Liver (tissue), 8 donors: ENCODE measurements at regions not wholly inside any gene's neighbourhood (a gene's known extent, or its start where the extent isn't known, plus 50 kb on each side); places are given as distances from the start of the nearest gene placed in this dataset.

Experiments used
- DNase-seq: peaks from one replicate; pipeline ENCODE4 v3.0.0-alpha.2; 2017; ENCODE audit warnings: low spot score
- H3K27ac ChIP-seq, 2 donors: one replicate each; pipeline ENCODE4 v1.7.0; 2013; ENCODE audit warnings: inconsistent platforms in 2 of 2, low read length in 2 of 2, control low read depth in 1 of 2, low read depth in 1 of 2, mild to moderate bottlenecking in 1 of 2
- H3K27me3 ChIP-seq, 4 donors: one replicate each; pipeline versions ENCODE4 v1.6.1 to v1.7.0; 2013; ENCODE audit warnings: low read length in 3 of 4, inconsistent platforms in 1 of 4, mild to moderate bottlenecking in 1 of 4, moderate library complexity in 1 of 4; ENCODE audit not compliant: control insufficient read depth in 4 of 4, insufficient read depth in 4 of 4
- H3K36me3 ChIP-seq, 4 donors: one replicate each; pipeline versions ENCODE4 v1.6.1 to v1.7.0; 2013; ENCODE audit warnings: low read length in 3 of 4, mild to moderate bottlenecking in 3 of 4, low read depth in 1 of 4, moderate library complexity in 1 of 4; ENCODE audit not compliant: control insufficient read depth in 4 of 4, insufficient read depth in 3 of 4
- H3K4me1 ChIP-seq, 4 donors: one replicate each; pipeline versions ENCODE4 v1.6.1 to v1.7.0; 2013; ENCODE audit warnings: low read length in 3 of 4, mild to moderate bottlenecking in 3 of 4, moderate library complexity in 1 of 4; ENCODE audit not compliant: control insufficient read depth in 4 of 4, insufficient read depth in 4 of 4
- H3K4me3 ChIP-seq, 3 donors: one replicate each; pipeline versions ENCODE4 v1.6.1 to v1.7.0; 2013; ENCODE audit warnings: low read length in 3 of 3, control low read depth in 1 of 3, low read depth in 1 of 3, mild to moderate bottlenecking in 1 of 3
- H3K9ac ChIP-seq, 2 donors: one replicate each; pipeline ENCODE4 v1.7.0; 2013; ENCODE audit warnings: low read length in 2 of 2, mild to moderate bottlenecking in 2 of 2, moderate library complexity in 2 of 2, control low read depth in 1 of 2, low read depth in 1 of 2
- H3K9me3 ChIP-seq, 4 donors: one replicate each; pipeline versions ENCODE4 v1.6.1 to v1.7.0; 2013; ENCODE audit warnings: low read length in 3 of 4; ENCODE audit not compliant: control insufficient read depth in 4 of 4
- EGR1 ChIP-seq, 2 donors: IDR thresholded peaks; 2 replicates each; pipeline ENCODE4 v1.6.1; 2016 to 2018; ENCODE audit warnings: antibody characterized with exemption in 2 of 2, low read depth in 2 of 2
- FOXA1 ChIP-seq: IDR thresholded peaks from 2 replicates; pipeline ENCODE4 v1.6.1; 2016; ENCODE audit warnings: antibody characterized with exemption
- FOXA2 ChIP-seq: IDR thresholded peaks from 2 replicates; pipeline ENCODE4 v1.6.1; 2016; ENCODE audit warnings: antibody characterized with exemption
- GABPA ChIP-seq, 2 donors: IDR thresholded peaks in 1 of 2; conservative IDR thresholded peaks in 1 of 2; 2 replicates each; pipeline ENCODE4 v1.6.1; 2016; ENCODE audit warnings: antibody characterized with exemption in 2 of 2, mild to moderate bottlenecking in 1 of 2, moderate library complexity in 1 of 2
- HNF4A ChIP-seq, 2 donors: conservative IDR thresholded peaks; 2 replicates each; pipeline ENCODE4 v1.6.1; 2016; ENCODE audit warnings: antibody characterized with exemption in 2 of 2, mild to moderate bottlenecking in 2 of 2
- HNF4G ChIP-seq: IDR thresholded peaks from 2 replicates; pipeline ENCODE4 v1.6.1; 2016; ENCODE audit warnings: antibody characterized with exemption
- JUND ChIP-seq, 2 donors: IDR thresholded peaks; 2 replicates each; pipeline ENCODE4 v1.6.1; 2016; ENCODE audit warnings: antibody characterized with exemption in 2 of 2
- NR2F2 ChIP-seq: IDR thresholded peaks from 2 replicates; pipeline ENCODE4 v1.6.1; 2016; ENCODE audit warnings: antibody characterized with exemption
- RAD21 ChIP-seq, 2 donors: IDR thresholded peaks; 2 replicates each; pipeline ENCODE4 v1.6.1; 2016; ENCODE audit warnings: antibody characterized with exemption in 2 of 2, mild to moderate bottlenecking in 2 of 2
- SP1 ChIP-seq: IDR thresholded peaks from 2 replicates; pipeline ENCODE4 v1.6.1; 2018; ENCODE audit warnings: antibody characterized with exemption, mild to moderate bottlenecking
- TAF1 ChIP-seq: conservative IDR thresholded peaks from 2 replicates; pipeline ENCODE4 v1.6.1; 2016; ENCODE audit warnings: antibody characterized with exemption, mild to moderate bottlenecking
- YY1 ChIP-seq: IDR thresholded peaks from 2 replicates; pipeline ENCODE4 v1.6.1; 2016; ENCODE audit warnings: antibody characterized with exemption, mild to moderate bottlenecking
- WGBS: extraction: QIAGEN DNeasy Blood & Tissue Kit; methylation state at CpG from one replicate; pipeline ENCODE4 v1.1.7; 2013; 5-methylcytosine and 5-hydroxymethylcytosine counted together
- TF ChIP-seq, protein P1 (sequence below): IDR thresholded peaks from 2 replicates; pipeline ENCODE4 v1.6.1; 2016; ENCODE audit warnings: antibody characterized with exemption
- TF ChIP-seq, protein P2 (sequence below): IDR thresholded peaks from 2 replicates; pipeline ENCODE4 v1.6.1; 2016; ENCODE audit warnings: antibody characterized with exemption
- TF ChIP-seq, protein P3 (sequence below): IDR thresholded peaks from 2 replicates; pipeline ENCODE4 v1.6.1; 2016; ENCODE audit warnings: antibody characterized with exemption, mild to moderate bottlenecking
- TF ChIP-seq, protein P4 (sequence below): fragments of 150-350 bp; IDR thresholded peaks from 2 replicates; pipeline ENCODE4 v1.5.1; 2017; ENCODE audit warnings: improper control_type of control experiment, low read depth, low read length; ENCODE audit not compliant: missing input control
- donor health status: healthy.
- donor health status: healthy.
- donor health status: healthy.
- donor health status: healthy.
- donor health status: healthy.

DNA sequence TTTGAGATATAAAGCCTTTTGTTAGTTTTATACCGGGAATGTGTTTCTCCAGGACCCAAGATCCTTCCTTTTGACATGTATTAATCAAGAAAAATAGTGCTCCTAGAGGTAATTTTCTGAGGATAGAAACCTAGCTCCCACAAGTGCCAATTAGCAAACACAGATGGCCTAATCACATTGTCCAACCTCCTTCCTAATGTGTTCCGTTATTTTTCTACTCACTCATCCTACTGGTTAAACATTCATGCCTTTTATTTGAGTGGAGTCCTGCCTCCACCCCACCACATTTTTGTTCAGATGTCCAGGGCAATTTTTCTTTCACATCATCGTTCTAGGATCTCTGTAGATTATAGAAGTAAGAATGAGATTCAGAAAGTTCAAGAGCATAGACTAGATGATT, 610.0 kb upstream of the MBL2 start:
- DNase-seq: no peak
- Histone ChIP-seq H3K4me1 (no peaks in the 10 kb centered on the region), H3K27me3 (no peaks in the 10 kb centered on the region), H3K36me3 (no peaks in the 10 kb centered on the region), H3K9me3 (no peaks in the 10 kb centered on the region), H3K4me3 (no peak overlapping the region), H3K27ac (no peak overlapping the region), H3K9ac (no peak overlapping the region)
- no peak for TF ChIP-seq TAF1
- no peak for TF ChIP-seq SP1
- TF ChIP-seq HNF4A (conservative IDR thresholded peaks at IDR 0.05): no peak
- no peak for TF ChIP-seq FOXA1
- no peak for TF ChIP-seq EGR1 (IDR thresholded peaks at IDR 0.05; ENCODE audit: low read depth in 2 of 2)
- no peak for TF ChIP-seq HNF4G
- TF ChIP-seq FOXA2: no peak
- TF ChIP-seq, protein P1, sequence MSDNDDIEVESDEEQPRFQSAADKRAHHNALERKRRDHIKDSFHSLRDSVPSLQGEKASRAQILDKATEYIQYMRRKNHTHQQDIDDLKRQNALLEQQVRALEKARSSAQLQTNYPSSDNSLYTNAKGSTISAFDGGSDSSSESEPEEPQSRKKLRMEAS: no peak
- TF ChIP-seq RAD21 (IDR thresholded peaks at IDR 0.05): no peak
- TF ChIP-seq, protein P2, sequence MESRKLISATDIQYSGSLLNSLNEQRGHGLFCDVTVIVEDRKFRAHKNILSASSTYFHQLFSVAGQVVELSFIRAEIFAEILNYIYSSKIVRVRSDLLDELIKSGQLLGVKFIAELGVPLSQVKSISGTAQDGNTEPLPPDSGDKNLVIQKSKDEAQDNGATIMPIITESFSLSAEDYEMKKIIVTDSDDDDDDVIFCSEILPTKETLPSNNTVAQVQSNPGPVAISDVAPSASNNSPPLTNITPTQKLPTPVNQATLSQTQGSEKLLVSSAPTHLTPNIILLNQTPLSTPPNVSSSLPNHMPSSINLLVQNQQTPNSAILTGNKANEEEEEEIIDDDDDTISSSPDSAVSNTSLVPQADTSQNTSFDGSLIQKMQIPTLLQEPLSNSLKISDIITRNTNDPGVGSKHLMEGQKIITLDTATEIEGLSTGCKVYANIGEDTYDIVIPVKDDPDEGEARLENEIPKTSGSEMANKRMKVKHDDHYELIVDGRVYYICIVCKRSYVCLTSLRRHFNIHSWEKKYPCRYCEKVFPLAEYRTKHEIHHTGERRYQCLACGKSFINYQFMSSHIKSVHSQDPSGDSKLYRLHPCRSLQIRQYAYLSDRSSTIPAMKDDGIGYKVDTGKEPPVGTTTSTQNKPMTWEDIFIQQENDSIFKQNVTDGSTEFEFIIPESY: no peak
- no peak for TF ChIP-seq GABPA (IDR thresholded peaks at IDR 0.05 in 1 of 2, conservative IDR thresholded peaks at IDR 0.05 in 1 of 2)
- TF ChIP-seq, protein P3, sequence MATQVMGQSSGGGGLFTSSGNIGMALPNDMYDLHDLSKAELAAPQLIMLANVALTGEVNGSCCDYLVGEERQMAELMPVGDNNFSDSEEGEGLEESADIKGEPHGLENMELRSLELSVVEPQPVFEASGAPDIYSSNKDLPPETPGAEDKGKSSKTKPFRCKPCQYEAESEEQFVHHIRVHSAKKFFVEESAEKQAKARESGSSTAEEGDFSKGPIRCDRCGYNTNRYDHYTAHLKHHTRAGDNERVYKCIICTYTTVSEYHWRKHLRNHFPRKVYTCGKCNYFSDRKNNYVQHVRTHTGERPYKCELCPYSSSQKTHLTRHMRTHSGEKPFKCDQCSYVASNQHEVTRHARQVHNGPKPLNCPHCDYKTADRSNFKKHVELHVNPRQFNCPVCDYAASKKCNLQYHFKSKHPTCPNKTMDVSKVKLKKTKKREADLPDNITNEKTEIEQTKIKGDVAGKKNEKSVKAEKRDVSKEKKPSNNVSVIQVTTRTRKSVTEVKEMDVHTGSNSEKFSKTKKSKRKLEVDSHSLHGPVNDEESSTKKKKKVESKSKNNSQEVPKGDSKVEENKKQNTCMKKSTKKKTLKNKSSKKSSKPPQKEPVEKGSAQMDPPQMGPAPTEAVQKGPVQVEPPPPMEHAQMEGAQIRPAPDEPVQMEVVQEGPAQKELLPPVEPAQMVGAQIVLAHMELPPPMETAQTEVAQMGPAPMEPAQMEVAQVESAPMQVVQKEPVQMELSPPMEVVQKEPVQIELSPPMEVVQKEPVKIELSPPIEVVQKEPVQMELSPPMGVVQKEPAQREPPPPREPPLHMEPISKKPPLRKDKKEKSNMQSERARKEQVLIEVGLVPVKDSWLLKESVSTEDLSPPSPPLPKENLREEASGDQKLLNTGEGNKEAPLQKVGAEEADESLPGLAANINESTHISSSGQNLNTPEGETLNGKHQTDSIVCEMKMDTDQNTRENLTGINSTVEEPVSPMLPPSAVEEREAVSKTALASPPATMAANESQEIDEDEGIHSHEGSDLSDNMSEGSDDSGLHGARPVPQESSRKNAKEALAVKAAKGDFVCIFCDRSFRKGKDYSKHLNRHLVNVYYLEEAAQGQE: no peak
- 75% methylated on average over 3 of the region's 3 CpGs for WGBS

DNA sequence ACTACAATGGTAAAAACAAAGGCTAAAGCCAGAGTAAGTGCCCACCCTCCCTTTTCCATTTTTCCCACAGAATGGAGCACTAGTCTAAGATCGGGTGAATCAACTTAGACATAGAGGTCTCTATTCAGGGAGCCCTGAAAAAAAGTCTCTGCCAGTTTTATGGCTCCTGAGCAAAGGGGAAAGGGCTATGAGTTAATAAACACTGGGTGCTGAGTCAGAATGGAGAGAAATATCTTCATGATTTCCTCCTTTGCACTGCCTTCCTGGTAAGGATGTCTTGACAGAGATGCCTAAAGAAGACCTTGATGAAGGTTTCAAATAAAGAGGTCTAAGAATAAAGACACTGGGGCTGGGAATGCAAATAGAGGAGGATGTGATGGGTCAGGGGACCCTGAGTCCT, 607.4 kb upstream of the MBL2 start:
- H3K27me3 ChIP-seq: no peaks in the 10 kb centered on the region
- H3K9ac ChIP-seq: no peak overlapping the region
- TF ChIP-seq HNF4A (conservative IDR thresholded peaks at IDR 0.05) (no peak), SP1 (no peak), JUND (IDR thresholded peaks at IDR 0.05) (no peak), FOXA1 (no peak), YY1 (no peak), NR2F2 (no peak), EGR1 (IDR thresholded peaks at IDR 0.05; ENCODE audit: low read depth in 2 of 2) (no peak)
- TF ChIP-seq, protein P4, sequence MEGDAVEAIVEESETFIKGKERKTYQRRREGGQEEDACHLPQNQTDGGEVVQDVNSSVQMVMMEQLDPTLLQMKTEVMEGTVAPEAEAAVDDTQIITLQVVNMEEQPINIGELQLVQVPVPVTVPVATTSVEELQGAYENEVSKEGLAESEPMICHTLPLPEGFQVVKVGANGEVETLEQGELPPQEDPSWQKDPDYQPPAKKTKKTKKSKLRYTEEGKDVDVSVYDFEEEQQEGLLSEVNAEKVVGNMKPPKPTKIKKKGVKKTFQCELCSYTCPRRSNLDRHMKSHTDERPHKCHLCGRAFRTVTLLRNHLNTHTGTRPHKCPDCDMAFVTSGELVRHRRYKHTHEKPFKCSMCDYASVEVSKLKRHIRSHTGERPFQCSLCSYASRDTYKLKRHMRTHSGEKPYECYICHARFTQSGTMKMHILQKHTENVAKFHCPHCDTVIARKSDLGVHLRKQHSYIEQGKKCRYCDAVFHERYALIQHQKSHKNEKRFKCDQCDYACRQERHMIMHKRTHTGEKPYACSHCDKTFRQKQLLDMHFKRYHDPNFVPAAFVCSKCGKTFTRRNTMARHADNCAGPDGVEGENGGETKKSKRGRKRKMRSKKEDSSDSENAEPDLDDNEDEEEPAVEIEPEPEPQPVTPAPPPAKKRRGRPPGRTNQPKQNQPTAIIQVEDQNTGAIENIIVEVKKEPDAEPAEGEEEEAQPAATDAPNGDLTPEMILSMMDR: no peak
- no peaks in the 10 kb centered on the region for H3K4me1 ChIP-seq
- no peak overlapping the region for H3K4me3 ChIP-seq
- no peak overlapping the region for H3K27ac ChIP-seq
- H3K9me3 ChIP-seq: no peaks in the 10 kb centered on the region
- DNase-seq: no peak
- H3K36me3 ChIP-seq: no peaks in the 10 kb centered on the region
- WGBS: 72% methylated on average over 1 of the region's 1 CpG
